BE2C (cell line): ENCODE measurements at regions not wholly inside any gene's neighbourhood (a gene's known extent, or its start where the extent isn't known, plus 50 kb on each side); places are given as distances from the start of the nearest gene placed in this dataset.

Experiments
- DNase-seq: peaks from one replicate; pipeline ENCODE4 v3.0.0-alpha.2; 2020
- H3K27me3 ChIP-seq: fragments of 250-450 bp; sonication (Bioruptor Pico); 2 replicates; pipeline ENCODE4 v1.5.1; 2020; ENCODE audit warnings: mild to moderate bottlenecking
- H3K36me3 ChIP-seq: fragments of 250-450 bp; sonication (Bioruptor Pico); 2 replicates; pipeline ENCODE4 v1.5.1; 2020; ENCODE audit warnings: mild to moderate bottlenecking
- H3K4me1 ChIP-seq: fragments of 250-450 bp; sonication (Bioruptor Pico); 2 replicates; pipeline ENCODE4 v1.5.1; 2020
- H3K4me3 ChIP-seq: 2 replicates; pipeline ENCODE4 v1.5.1; 2011; ENCODE audit warnings: low read depth, low read length
- H3K9me3 ChIP-seq: fragments of 250-450 bp; sonication (Bioruptor Pico); 2 replicates; pipeline ENCODE4 v1.5.1; 2020
- CTCF ChIP-seq: IDR thresholded peaks from 2 replicates; pipeline ENCODE4 v1.5.1; 2012; ENCODE audit warnings: mild to moderate bottlenecking, low read depth, low read length

- Histone ChIP-seq H3K4me1 (peaks cover 21% of the 10 kb centered on the region), H3K36me3 (no peaks in the 10 kb centered on the region), H3K27me3 (no peaks in the 10 kb centered on the region), H3K9me3 (no peaks in the 10 kb centered on the region; the same call in 1 of the 2 replicates), H3K4me3 (no peak overlapping the region)
- no peak for DNase-seq
- no peak for TF ChIP-seq CTCF
These were observed 229.7 kb upstream of the TLE3 start for GRCh38 chr15:70327328-70327855.

DNA sequence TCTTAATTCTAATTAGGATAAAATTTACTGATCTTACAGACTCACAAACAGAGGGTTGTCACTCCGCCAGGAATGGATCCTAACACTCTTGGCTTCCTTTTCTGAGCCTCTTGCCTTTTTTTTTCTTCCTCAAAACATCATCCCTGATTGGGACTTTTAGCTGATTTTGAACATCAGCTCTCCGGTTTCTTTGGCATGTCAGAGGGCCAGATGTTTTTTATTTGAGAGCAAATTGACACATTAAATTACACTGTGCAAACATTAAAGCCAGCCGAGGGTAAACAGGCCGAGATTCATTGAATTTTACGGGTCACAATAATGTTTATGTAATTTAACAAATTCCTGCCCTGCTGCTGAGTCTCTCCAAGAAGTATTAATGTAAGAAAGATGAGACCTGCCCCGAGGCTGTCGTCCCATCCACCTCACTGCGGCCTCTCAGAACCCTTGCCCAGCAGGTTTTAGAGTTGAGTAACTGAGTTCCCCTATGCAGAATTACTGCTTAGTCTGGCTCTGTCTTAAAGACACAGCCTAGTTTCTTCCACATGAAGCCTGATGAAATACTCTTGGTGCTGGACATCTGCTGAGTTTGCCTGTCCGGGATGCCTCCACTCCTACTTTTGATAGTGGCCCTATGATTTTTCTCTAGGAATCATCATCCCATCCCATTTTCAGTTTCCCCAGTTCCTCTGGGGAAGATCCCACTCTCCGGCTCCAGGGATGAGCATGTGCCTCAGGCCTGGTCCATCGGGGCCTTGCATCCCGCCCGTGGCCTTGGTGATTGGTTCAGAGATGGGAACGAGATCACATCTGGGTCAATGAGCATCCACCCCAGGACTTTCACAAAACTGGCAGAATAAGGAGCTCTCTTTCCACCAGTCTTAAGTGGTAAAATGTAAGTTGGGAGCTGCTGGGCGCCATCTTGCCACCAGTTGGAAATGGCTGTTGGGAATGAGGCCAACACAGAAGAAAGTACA lies 226.6 kb upstream of the TLE3 start:
- H3K4me3 ChIP-seq = no peak overlapping the region
- H3K4me1 ChIP-seq = peaks cover 21% of the 10 kb centered on the region
- no peaks in the 10 kb centered on the region; the same call in 1 of the 2 replicates for H3K9me3 ChIP-seq
- no peak for DNase-seq
- no peaks in the 10 kb centered on the region for H3K36me3 ChIP-seq
- TF ChIP-seq CTCF = no peak
- no peaks in the 10 kb centered on the region for H3K27me3 ChIP-seq

GRCh38 chr15:70323111-70323851 lies 225.6 kb upstream of the TLE3 start:
- Histone ChIP-seq H3K4me3 (no peak overlapping the region), H3K27me3 (no peaks in the 10 kb centered on the region)

DNA sequence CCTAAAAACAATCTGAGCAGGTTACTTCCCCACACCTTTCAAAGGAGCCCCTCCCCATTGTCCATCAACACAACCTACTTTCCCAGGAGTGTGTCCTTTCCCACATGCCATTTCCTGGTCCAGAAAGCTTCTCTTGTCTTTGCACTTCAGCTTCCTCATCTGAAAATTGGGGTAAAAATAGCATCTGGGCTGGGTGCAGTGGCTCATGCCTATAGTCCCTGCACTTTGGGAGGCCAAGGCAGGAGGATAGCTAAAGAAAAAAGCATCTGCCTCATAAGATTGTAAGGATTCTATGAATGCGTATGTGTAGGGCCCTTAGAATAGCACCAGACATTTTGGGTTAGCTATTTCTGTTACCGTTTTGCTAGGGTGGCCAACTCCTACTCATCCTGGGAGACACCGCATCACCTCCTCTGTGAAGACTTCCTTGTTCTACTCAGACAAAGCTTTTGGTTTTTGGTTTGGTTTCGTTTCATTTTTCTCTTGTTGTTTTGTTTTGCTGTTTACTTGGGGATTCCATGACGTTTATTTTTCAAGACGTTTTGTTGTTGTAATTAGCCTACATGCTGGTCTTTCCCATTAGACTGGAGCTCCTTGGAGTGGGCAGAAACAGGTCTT lies 224.4 kb upstream of the TLE3 start:
- no peaks in the 10 kb centered on the region for H3K27me3 ChIP-seq
- no peaks in the 10 kb centered on the region; the same call in 1 of the 2 replicates for H3K9me3 ChIP-seq
- no peak for TF ChIP-seq CTCF
- no peak overlapping the region for H3K4me3 ChIP-seq
- peaks cover 18% of the 10 kb centered on the region for H3K4me1 ChIP-seq
- H3K36me3 ChIP-seq = no peaks in the 10 kb centered on the region
- no peak for DNase-seq

More at GRCh38 chr15:70323111-70323851, 225.6 kb upstream of the TLE3 start:
- Histone ChIP-seq H3K36me3 (no peaks in the 10 kb centered on the region), H3K4me1 (peaks cover 21% of the 10 kb centered on the region), H3K9me3 (no peaks in the 10 kb centered on the region; the same call in 1 of the 2 replicates)
- TF ChIP-seq CTCF = no peak
- no peak for DNase-seq

DNA sequence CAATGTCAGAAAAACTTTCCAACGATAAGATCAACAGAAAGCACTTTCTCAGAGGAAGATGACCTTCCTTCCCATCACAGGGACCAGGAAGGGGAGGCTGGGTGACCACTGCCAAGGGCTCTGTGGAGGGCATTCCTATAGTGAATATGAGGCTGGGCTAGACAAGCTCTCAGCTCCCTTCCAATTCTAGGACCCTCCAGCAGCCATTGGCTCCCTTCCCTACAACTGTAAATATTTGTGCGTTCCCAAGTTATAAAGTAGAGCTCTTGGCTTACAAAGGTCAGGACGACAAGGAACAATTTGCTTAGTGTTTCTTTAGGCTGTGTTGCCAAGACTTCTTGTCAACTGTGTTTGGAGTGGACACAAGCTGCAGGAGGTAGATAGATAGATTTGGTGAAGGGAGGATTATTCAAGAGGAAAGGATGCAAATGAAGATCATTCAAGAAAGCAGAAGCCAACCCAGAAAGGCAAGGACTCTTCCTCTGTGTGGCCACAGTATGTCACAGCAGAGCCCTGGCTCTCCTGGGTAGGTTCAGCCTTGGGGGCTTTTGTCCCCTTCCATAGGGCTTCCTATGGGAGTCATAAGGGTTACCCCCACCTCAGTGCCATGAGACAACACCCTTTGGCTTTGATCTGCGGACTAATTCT lies 223.6 kb upstream of the TLE3 start:
- Histone ChIP-seq H3K9me3 (no peaks in the 10 kb centered on the region), H3K36me3 (no peaks in the 10 kb centered on the region), H3K27me3 (no peaks in the 10 kb centered on the region), H3K4me1 (peaks cover 18% of the 10 kb centered on the region), H3K4me3 (no peak overlapping the region)
- DNase-seq = no peak
- no peak for TF ChIP-seq CTCF
